ENCODE measurements at regions not wholly inside any gene's neighbourhood (a gene's known extent, or its start where the extent isn't known, plus 50 kb on each side); places are given as distances from the start of the nearest gene placed in this dataset.

GRCh38 chr20:20896606-20897005, 184.2 kb upstream of the RALGAPA2 start:
- no peak for TF ChIP-seq RAD21 (conservative IDR thresholded peaks at IDR 0.05)
- no peak for TF ChIP-seq EP300 (conservative IDR thresholded peaks at IDR 0.05; ENCODE audit: poor library complexity, severe bottlenecking)
- TF ChIP-seq CTCF (IDR thresholded peaks at IDR 0.05; ENCODE audit: poor library complexity, severe bottlenecking): no peak
- no peak for TF ChIP-seq EZH2 (IDR thresholded peaks at IDR 0.05; ENCODE audit: borderline replicate concordance, insufficient read depth, low read length, poor library complexity, severe bottlenecking)
- TF ChIP-seq TAF1 (IDR thresholded peaks at IDR 0.05; ENCODE audit: low read depth): no peak
- no peak for TF ChIP-seq REST (IDR thresholded peaks at IDR 0.05; ENCODE audit: borderline replicate concordance)
